Type B pancreatic cell (in vitro differentiated cells): ENCODE measurements at regions not wholly inside any gene's neighbourhood (a gene's known extent, or its start where the extent isn't known, plus 50 kb on each side); places are given as distances from the start of the nearest gene placed in this dataset.

Experiments
- DNase-seq: peaks from one replicate; pipeline ENCODE4 v3.0.0; 2021; ENCODE audit warnings: mixed read lengths; ENCODE audit not compliant: unreplicated experiment; ENCODE audit errors: extremely low spot score
- H3K27ac Mint-ChIP-seq: 2 replicates; pipeline ENCODE4 v1.8.0; 2021; ENCODE audit warnings: mild to moderate bottlenecking, mixed read lengths
- H3K27me3 Mint-ChIP-seq: 2 replicates; pipeline ENCODE4 v1.8.0; 2021; ENCODE audit warnings: mixed read lengths
- H3K36me3 Mint-ChIP-seq: 2 replicates; pipeline ENCODE4 v1.8.0; 2021; ENCODE audit warnings: mixed read lengths
- H3K4me1 Mint-ChIP-seq: one replicate; pipeline ENCODE4 v1.8.0; 2021; ENCODE audit warnings: mixed read lengths; ENCODE audit not compliant: unreplicated experiment
- H3K4me3 Mint-ChIP-seq: 2 replicates; pipeline ENCODE4 v1.8.0; 2021; ENCODE audit warnings: mild to moderate bottlenecking, mixed read lengths
- H3K9me3 Mint-ChIP-seq: 2 replicates; pipeline ENCODE4 v1.8.0; 2021; ENCODE audit warnings: mixed read lengths
- CTCF ChIP-seq: fragments of 200-600 bp; sonication (generic); conservative IDR thresholded peaks from 2 replicates; pipeline ENCODE4 v1.5.0; 2021; ENCODE audit warnings: antibody characterized with exemption, mild to moderate bottlenecking

GRCh38 chr12:113565368-113565767 is 93.7 kb upstream of the LHX5 start:
- DNase-seq: no peak
- Mint-ChIP-seq H3K4me3 (no peak overlapping the region), H3K27me3 (peaks cover 52% of the 10 kb centered on the region), H3K36me3 (no peaks in the 10 kb centered on the region), H3K4me1 (no peaks in the 10 kb centered on the region), H3K9me3 (no peaks in the 10 kb centered on the region), H3K27ac (no peak overlapping the region)
- no peak for TF ChIP-seq CTCF

- Mint-ChIP-seq H3K27me3 (peaks cover 76% of the 10 kb centered on the region), H3K36me3 (no peaks in the 10 kb centered on the region), H3K27ac (no peak overlapping the region), H3K4me1 (no peaks in the 10 kb centered on the region), H3K9me3 (no peaks in the 10 kb centered on the region), H3K4me3 (no peak overlapping the region)
- DNase-seq: no peak
- no peak for TF ChIP-seq CTCF
Measured at GRCh38 chr12:113561068-113561780, 89.6 kb upstream of the LHX5 start.

- no peak for TF ChIP-seq CTCF
- Mint-ChIP-seq H3K27me3 (peaks cover 67% of the 10 kb centered on the region), H3K36me3 (no peaks in the 10 kb centered on the region), H3K9me3 (no peaks in the 10 kb centered on the region), H3K4me1 (no peaks in the 10 kb centered on the region), H3K27ac (no peak overlapping the region), H3K4me3 (no peak overlapping the region)
- DNase-seq: no peak
Measured at GRCh38 chr12:113559466-113559865, 87.8 kb upstream of the LHX5 start.

GRCh38 chr12:113555226-113555625 is 83.6 kb upstream of the LHX5 start:
- no peaks in the 10 kb centered on the region for H3K9me3 Mint-ChIP-seq
- no peak overlapping the region for H3K4me3 Mint-ChIP-seq
- TF ChIP-seq CTCF: no peak
- no peaks in the 10 kb centered on the region for H3K4me1 Mint-ChIP-seq
- H3K36me3 Mint-ChIP-seq: no peaks in the 10 kb centered on the region
- H3K27ac Mint-ChIP-seq: no peak overlapping the region
- DNase-seq: no peak
- H3K27me3 Mint-ChIP-seq: peaks cover 55% of the 10 kb centered on the region

GRCh38 chr12:113552760-113553159 is 81.1 kb upstream of the LHX5 start:
- no peak for TF ChIP-seq CTCF
- DNase-seq: no peak
- H3K27me3 Mint-ChIP-seq: peaks cover 49% of the 10 kb centered on the region
- no peak overlapping the region for H3K4me3 Mint-ChIP-seq
- H3K27ac Mint-ChIP-seq: no peak overlapping the region
- H3K36me3 Mint-ChIP-seq: no peaks in the 10 kb centered on the region
- peaks cover 3% of the 10 kb centered on the region for H3K9me3 Mint-ChIP-seq
- H3K4me1 Mint-ChIP-seq: no peaks in the 10 kb centered on the region
